Adipocyte (in vitro differentiated cells): ENCODE measurements at regions not wholly inside any gene's neighbourhood (a gene's known extent, or its start where the extent isn't known, plus 50 kb on each side); places are given as distances from the start of the nearest gene placed in this dataset.

Experiments used
- DNase-seq: peaks from one replicate; pipeline ENCODE4 v3.0.0-alpha.2; 2015; ENCODE audit warnings: low read depth
- H3K27me3 ChIP-seq: replicated peaks from 2 replicates; pipeline ENCODE4 v1.7.0; 2013; ENCODE audit warnings: mild to moderate bottlenecking, low read length, moderate library complexity; ENCODE audit not compliant: control insufficient read depth, insufficient read depth
- H3K36me3 ChIP-seq: 2 replicates; pipeline ENCODE4 v1.7.0; 2013; ENCODE audit warnings: low read length, mild to moderate bottlenecking, moderate library complexity; ENCODE audit not compliant: control insufficient read depth, insufficient read depth, severe bottlenecking
- H3K4me1 ChIP-seq: 2 replicates; pipeline ENCODE4 v1.7.0; 2013; ENCODE audit warnings: mild to moderate bottlenecking, low read length, moderate library complexity; ENCODE audit not compliant: control insufficient read depth, insufficient read depth
- H3K4me3 ChIP-seq: 2 replicates; pipeline ENCODE4 v1.7.0; 2013; ENCODE audit warnings: mild to moderate bottlenecking, low read length, moderate library complexity
- H3K9ac ChIP-seq: 2 replicates; pipeline ENCODE4 v1.7.0; 2013; ENCODE audit warnings: mild to moderate bottlenecking, low read length, moderate library complexity
- H3K9me3 ChIP-seq: 2 replicates; pipeline ENCODE4 v1.7.0; 2013; ENCODE audit warnings: mild to moderate bottlenecking, low read length, moderate library complexity; ENCODE audit not compliant: control insufficient read depth

DNA sequence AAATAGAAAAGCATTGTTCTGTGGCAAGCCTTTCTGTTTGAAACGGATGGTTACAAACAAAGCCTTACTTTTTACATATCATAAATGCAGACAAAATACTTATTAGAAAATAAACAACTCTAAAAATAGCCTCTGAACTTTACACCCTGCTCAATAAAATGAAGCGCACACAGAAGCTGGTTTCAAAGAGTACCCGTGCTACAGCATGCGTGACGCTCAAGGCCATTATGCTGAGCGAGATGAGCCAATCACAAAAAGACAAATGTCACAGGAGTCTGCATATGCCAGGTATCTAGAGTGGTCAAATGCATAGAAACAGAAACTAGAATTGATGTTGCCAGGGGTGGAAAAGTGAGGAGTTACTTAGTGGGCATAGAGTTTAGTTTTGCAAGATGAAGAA is 326.5 kb upstream of the GATB start:
- Histone ChIP-seq H3K4me1 (no peaks in the 10 kb centered on the region), H3K36me3 (no peaks in the 10 kb centered on the region), H3K9me3 (no peaks in the 10 kb centered on the region), H3K4me3 (no peak overlapping the region), H3K27me3 (peaks cover 16% of the 10 kb centered on the region), H3K9ac (no peak overlapping the region)
- DNase-seq: no peak

DNA sequence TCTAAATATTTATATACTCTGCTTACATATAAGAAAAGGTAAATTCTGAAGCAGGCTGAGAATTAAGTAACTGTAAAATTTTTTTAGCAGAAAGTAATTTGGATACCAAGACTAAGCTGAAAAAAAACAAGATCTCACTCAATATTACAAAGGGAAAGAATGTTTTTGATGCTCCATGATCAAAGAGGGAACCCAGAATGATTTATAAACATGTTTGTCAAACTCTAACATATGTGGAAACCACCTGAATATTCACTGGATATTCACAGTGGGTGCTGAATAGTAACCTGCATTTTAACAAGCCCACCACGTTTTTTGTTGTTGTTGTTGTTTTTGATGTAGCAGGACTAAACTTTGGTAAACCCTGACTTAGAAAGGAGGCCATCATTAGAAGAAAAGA is 324.9 kb upstream of the GATB start:
- no peak overlapping the region for H3K4me3 ChIP-seq
- H3K9me3 ChIP-seq: no peaks in the 10 kb centered on the region
- no peaks in the 10 kb centered on the region for H3K4me1 ChIP-seq
- DNase-seq: no peak
- H3K36me3 ChIP-seq: no peaks in the 10 kb centered on the region
- peaks cover 16% of the 10 kb centered on the region for H3K27me3 ChIP-seq
- no peak overlapping the region for H3K9ac ChIP-seq

DNA sequence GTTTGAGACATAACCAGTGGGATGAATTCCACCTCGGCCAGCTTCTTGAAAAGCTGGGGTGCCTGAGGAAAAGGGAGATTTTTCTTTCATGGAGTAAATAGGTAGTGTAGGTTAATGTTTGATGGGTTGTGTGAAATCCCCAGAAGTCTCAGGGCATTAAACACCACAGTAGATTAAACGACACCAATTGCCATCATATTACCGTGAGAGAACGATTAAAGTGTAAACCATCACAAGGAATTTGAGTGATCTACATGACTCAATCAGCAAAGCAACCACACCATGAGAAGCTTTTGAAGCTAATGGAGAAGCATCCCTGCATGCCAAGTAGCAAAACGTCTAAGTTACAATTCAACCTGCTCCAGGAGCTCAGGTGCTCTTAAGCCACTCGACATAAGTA is 322.5 kb upstream of the GATB start:
- no peak for DNase-seq

DNA sequence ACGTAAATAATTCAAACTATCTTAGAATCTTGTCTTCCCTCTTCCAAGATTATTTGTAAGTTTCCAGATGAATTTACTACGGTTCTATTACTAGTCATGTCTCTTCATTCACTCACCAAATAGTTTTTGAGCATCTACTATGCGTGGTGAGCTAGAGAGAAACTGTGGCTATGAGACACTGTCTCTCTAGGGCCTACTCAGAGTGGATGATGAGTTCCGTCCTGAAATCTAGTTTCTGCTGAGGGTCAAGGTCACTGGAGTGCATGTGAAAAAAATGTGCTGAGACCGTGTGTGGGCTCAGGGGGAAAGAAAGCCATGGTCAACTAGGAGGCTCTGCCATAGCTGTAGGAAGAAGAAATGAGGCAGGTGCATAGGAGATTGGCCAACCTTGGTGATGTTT is 320.2 kb upstream of the GATB start:
- Histone ChIP-seq H3K4me1 (no peaks in the 10 kb centered on the region), H3K27me3 (peaks cover 15% of the 10 kb centered on the region), H3K36me3 (no peaks in the 10 kb centered on the region), H3K9ac (no peak overlapping the region), H3K9me3 (peaks cover 10% of the 10 kb centered on the region), H3K4me3 (no peak overlapping the region)
- DNase-seq: no peak

More for the DNA sequence above, 322.5 kb upstream of the GATB start:
- Histone ChIP-seq H3K4me1 (no peaks in the 10 kb centered on the region), H3K9me3 (no peaks in the 10 kb centered on the region), H3K27me3 (peaks cover 16% of the 10 kb centered on the region), H3K36me3 (no peaks in the 10 kb centered on the region), H3K9ac (no peak overlapping the region), H3K4me3 (no peak overlapping the region)

DNA sequence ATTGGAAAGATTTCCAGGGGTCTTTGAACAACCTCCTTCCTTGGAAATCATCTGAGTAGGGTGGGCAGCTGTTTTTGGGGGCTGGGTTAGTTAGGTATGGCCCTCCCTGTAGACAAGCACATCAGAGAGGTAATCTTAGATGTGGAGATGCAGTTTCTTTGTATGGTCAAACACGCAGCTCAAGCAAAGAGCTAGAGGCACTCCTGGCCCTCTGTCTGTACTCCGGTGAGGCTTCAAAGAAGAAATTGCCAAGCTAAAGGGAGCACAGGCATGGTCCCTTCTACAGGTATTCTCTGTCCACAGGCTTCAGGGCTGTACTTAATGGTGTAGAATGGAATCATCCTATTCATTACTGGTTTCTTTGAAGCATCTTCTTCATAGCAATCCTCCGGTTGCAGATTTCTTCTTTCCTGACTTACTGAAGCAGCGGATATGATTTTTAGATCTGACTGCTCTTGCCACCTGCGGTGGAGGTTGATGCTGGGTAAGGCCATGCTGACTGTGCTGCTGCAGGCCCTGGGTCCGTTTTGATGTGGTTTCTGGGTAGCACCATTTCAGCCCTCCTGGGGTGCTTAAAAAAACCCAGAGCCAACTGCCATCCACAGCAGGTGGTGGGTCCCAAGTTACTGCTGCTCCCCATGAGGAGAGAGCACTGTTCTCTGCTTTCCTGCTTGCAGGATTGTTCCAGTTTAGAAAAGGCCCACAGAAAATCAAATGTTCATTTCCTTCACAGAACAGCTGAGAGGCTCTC is 318.9 kb upstream of the GATB start:
- Histone ChIP-seq H3K36me3 (no peaks in the 10 kb centered on the region), H3K4me1 (no peaks in the 10 kb centered on the region), H3K9ac (no peak overlapping the region), H3K9me3 (peaks cover 10% of the 10 kb centered on the region), H3K4me3 (no peak overlapping the region), H3K27me3 (peaks cover 6% of the 10 kb centered on the region)
- no peak for DNase-seq

DNA sequence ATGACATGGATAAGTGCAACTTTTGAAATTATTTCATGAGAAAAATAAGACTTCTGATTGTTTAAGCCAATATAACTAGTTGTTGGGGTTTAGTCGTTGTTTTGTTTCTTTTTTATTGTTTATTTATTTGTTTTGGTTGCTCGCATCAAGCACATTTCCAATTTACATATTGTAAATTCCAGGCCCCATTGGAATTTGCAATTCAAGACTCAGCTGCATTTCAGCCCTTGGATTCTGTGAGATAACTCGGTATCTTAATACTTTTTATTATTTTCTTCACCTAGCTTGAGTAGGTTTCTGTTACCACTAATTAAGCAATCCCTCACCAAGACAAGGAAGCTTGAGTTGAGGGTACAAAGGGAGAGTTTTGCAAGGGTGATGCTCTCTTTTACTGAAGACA is 318.3 kb upstream of the GATB start:
- no peaks in the 10 kb centered on the region for H3K4me1 ChIP-seq
- peaks cover under 1% of the 10 kb centered on the region for H3K27me3 ChIP-seq
- peaks cover 10% of the 10 kb centered on the region for H3K9me3 ChIP-seq
- H3K36me3 ChIP-seq: no peaks in the 10 kb centered on the region
- no peak overlapping the region for H3K4me3 ChIP-seq
- H3K9ac ChIP-seq: no peak overlapping the region
- DNase-seq: no peak

DNA sequence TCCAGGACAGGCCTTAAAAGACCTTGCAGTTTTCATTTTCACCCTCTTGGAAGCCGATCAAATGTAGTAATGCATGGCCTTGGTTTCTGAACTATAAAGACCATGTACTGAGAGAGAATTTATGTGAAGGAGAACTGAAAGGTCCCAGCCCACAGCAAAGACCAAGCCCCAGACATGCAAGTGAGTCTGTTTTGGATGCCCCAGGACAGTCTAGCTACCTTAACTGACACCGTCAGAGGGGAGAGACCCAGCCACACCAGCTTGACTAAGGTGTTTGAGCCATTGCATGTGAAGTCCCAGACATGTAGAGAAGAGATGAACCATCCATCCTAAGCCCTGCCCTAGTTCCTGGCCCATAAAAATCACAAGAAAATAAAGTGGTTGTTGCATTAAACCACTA is 316.8 kb upstream of the GATB start:
- Histone ChIP-seq H3K9me3 (peaks cover 10% of the 10 kb centered on the region), H3K36me3 (no peaks in the 10 kb centered on the region), H3K27me3 (no peaks in the 10 kb centered on the region), H3K4me3 (no peak overlapping the region), H3K9ac (no peak overlapping the region), H3K4me1 (no peaks in the 10 kb centered on the region)
- no peak for DNase-seq

DNA sequence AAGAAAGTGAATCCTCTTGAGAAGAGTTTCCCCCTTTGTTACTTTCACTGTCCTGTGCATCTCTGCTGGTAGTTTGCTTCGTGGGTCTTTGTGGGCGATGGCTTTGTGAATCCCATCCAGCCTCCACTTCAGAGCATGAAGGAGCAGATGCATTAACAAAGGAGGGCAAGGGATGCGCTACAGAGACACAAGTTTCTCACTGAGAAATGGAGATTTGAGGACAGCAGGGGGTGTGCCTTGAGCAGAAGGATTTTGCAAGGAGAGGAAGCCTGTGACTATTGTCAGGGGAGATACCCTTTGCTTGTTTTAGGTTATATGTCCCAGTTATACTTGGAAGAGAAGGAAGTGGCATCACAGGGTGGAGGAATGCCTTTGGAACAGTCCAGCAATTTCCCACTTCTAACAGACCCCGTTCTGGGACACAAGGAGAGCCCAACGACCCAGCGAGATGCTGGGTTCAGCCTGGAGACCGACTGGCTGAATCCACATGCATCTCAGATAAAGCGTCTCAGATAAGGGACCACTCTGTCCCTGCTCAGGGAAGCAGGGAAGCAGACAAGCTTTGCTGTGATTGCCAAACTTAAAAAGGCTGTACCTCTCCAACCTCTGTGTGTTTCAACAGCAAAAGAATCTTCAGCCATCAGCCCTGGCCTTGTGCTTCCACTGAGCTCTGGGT is 314.6 kb upstream of the GATB start:
- H3K9me3 ChIP-seq: peaks cover 10% of the 10 kb centered on the region
- no peak for DNase-seq
- no peaks in the 10 kb centered on the region for H3K27me3 ChIP-seq
- no peaks in the 10 kb centered on the region for H3K4me1 ChIP-seq
- H3K36me3 ChIP-seq: no peaks in the 10 kb centered on the region
- H3K9ac ChIP-seq: no peak overlapping the region
- H3K4me3 ChIP-seq: no peak overlapping the region

DNA sequence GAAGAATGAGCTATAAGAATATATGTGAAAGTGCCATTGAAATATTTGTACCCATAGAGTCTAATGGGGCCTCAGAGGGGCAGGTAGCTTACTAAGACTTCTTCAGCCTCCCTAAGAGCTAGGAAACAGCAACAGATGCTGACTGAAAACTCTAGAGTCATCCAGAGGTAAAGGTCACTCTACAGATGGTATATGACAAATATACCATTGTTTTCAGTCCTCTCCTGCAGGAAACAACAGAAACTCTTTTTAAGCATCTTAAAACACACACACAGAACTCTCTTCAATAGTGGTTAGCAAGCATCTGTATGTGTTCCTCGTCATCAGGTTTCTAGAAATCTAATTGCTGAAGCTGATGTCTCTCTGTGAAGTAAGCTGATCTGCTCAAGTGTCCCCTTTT is 313.8 kb upstream of the GATB start:
- Histone ChIP-seq H3K4me3 (no peak overlapping the region), H3K9ac (no peak overlapping the region), H3K4me1 (no peaks in the 10 kb centered on the region), H3K27me3 (peaks cover 2% of the 10 kb centered on the region), H3K9me3 (peaks cover 10% of the 10 kb centered on the region), H3K36me3 (no peaks in the 10 kb centered on the region)
- no peak for DNase-seq

DNA sequence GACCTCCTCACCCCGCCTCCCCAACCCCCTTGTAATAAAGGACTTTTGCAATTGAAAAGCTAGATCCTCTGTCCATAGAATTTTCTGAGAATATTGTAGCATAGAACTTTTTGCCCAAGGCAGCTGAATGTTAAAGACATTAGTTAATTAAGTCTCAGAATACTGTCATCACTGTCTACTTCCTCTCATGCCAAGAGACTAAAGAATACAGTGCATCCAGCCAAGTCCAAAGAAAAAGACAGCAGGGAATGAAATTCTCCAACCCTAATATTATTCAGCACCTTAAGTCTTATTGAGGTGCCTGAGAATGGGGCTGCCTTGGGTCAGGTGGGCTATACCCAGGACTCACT is 313.3 kb upstream of the GATB start:
- Histone ChIP-seq H3K9me3 (peaks cover 10% of the 10 kb centered on the region), H3K27me3 (peaks cover 2% of the 10 kb centered on the region), H3K9ac (no peak overlapping the region), H3K36me3 (no peaks in the 10 kb centered on the region), H3K4me3 (no peak overlapping the region), H3K4me1 (no peaks in the 10 kb centered on the region)
- no peak for DNase-seq

DNA sequence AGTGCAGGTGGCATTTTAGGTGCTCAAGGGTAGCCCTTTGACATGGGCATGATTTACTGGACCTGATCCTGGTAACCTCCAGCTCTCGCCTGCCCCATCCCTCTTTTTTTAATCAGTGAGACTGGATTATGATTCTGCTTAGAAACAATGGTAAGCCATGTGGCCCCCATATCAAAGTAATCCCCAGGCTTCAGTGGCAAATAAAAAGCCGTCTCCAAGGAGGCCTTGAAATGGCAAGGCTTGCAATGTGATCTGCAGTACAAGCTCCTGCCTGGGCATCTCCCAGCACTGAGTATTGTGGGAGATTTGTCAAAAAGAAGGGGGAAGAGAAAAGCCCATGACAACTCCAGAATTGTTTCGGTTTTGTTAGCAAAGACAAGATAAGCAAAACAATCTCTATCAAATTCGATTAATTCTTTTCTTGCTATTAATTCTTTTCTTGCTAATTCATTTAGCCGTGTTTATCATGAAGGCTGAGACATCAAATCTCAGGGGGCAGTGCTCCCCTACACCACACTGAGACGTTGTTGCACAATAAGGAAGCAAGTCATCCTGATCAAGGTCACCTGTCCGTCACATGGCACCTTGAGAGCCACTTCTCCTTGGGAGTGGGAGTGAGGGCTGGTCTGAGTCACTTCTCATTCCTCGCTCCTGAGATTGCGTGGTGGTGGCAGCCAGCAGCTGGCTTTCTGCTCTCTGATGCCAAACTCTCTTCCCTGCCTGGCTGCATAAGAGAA is 312.7 kb upstream of the GATB start:
- Histone ChIP-seq H3K9ac (no peak overlapping the region), H3K4me3 (no peak overlapping the region), H3K27me3 (peaks cover 2% of the 10 kb centered on the region), H3K36me3 (no peaks in the 10 kb centered on the region), H3K4me1 (no peaks in the 10 kb centered on the region), H3K9me3 (peaks cover 10% of the 10 kb centered on the region)
- DNase-seq: no peak
